Colonic mucosa (tissue), 4 donors: ENCODE measurements at regions not wholly inside any gene's neighbourhood (a gene's known extent, or its start where the extent isn't known, plus 50 kb on each side); places are given as distances from the start of the nearest gene placed in this dataset.
"Not testable (repeated sequence)": the region's sequence is repeated elsewhere in the genome, so short reads cannot be mapped to it uniquely, and the experiment has no call there.

Source experiments
- DNase-seq: peaks from one replicate; pipeline ENCODE4 v3.0.0-alpha.2; 2020
- H3K27ac ChIP-seq: fragments of 200-600 bp; one replicate; pipeline ENCODE4 v1.8.0; 2021
- H3K27me3 ChIP-seq: fragments of 200-600 bp; one replicate; pipeline ENCODE4 v1.8.0; 2021
- H3K36me3 ChIP-seq: fragments of 200-600 bp; one replicate; pipeline ENCODE4 v1.8.0; 2021
- H3K4me1 ChIP-seq: fragments of 200-600 bp; one replicate; pipeline ENCODE4 v1.8.0; 2021; ENCODE audit warnings: mild to moderate bottlenecking
- H3K4me3 ChIP-seq: fragments of 200-600 bp; one replicate; pipeline ENCODE4 v1.8.0; 2021
- H3K9ac ChIP-seq, 2 donors: one replicate each; pipeline ENCODE4 v1.7.0; 2013; ENCODE audit warnings: control low read depth in 2 of 2, low read depth in 2 of 2, low read length in 2 of 2
- H3K9me3 ChIP-seq: fragments of 200-600 bp; one replicate; pipeline ENCODE4 v1.8.0; 2021
- intact Hi-C: fragments of 100-400 bp; cut with DNase I; formaldehyde crosslinking; loops from one replicate; pipeline ENCODE4 v1.14.1; 2022
- TF ChIP-seq, protein P1 (sequence below): fragments of 200-600 bp; IDR thresholded peaks from one replicate; pipeline ENCODE4 v1.8.0; 2022; ENCODE audit warnings: antibody characterized with exemption, mild to moderate bottlenecking
- donor health status: healthy.
- donor health status: DM: no; HTN: no; CAD: no.
- donor health status: DM: no; HTN: no; CAD: no.

DNA sequence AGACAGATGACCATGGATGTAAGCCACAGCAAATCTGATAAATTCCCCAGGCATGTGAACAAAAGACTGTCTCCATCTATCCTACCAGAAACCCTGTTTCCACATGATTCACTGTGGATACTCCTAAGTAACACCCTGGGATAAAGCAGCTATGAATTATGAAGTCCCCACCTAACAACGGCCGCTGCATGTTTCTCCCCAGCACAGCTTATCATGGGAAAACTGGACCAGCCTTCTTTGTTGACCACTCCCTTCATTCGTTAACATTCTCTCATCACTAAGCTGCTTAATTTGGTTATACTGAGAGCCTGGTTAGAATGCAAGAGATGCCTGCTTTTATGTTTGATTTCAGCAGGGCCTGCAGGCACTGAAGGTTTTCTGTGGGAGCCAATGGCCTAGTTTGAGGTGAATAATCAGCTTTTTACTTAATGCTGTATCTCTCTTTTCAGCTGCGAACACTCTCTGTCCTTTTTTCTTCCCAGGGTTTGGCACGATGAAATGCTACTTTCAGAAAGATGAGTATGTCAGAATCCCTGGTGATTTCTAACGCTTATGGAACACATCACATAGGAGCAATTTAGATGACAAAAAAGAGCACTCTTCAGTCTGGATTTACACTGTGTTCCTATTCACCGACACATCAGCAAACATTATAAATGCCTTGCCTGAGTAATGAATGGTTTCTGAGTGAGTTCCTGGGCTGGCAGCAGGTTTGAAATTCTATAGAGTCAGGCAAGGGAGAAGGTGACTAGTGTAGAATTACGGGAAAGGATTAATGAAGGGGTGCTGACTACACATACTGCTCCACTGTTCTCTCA is 318.4 kb upstream of the ZNF608 start:
- DNase-seq: no peak
- intact Hi-C loops: no loop called here
- H3K27ac ChIP-seq: no peak overlapping the region

GRCh38 chr5:125065741-125066140 is 319.3 kb upstream of the ZNF608 start:
- Histone ChIP-seq H3K36me3 (no peaks in the 10 kb centered on the region), H3K27ac (no peak overlapping the region), H3K9me3 (no peaks in the 10 kb centered on the region), H3K4me1 (no peaks in the 10 kb centered on the region), H3K4me3 (no peak overlapping the region), H3K9ac (no peak overlapping the region), H3K27me3 (no peaks in the 10 kb centered on the region)
- intact Hi-C loops: no loop called here
- DNase-seq: no peak
- TF ChIP-seq, protein P1, sequence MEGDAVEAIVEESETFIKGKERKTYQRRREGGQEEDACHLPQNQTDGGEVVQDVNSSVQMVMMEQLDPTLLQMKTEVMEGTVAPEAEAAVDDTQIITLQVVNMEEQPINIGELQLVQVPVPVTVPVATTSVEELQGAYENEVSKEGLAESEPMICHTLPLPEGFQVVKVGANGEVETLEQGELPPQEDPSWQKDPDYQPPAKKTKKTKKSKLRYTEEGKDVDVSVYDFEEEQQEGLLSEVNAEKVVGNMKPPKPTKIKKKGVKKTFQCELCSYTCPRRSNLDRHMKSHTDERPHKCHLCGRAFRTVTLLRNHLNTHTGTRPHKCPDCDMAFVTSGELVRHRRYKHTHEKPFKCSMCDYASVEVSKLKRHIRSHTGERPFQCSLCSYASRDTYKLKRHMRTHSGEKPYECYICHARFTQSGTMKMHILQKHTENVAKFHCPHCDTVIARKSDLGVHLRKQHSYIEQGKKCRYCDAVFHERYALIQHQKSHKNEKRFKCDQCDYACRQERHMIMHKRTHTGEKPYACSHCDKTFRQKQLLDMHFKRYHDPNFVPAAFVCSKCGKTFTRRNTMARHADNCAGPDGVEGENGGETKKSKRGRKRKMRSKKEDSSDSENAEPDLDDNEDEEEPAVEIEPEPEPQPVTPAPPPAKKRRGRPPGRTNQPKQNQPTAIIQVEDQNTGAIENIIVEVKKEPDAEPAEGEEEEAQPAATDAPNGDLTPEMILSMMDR: no peak

More for the DNA sequence above, 318.4 kb upstream of the ZNF608 start:
- no peaks in the 10 kb centered on the region for H3K9me3 ChIP-seq
- no peak overlapping the region for H3K9ac ChIP-seq
- no peaks in the 10 kb centered on the region for H3K36me3 ChIP-seq
- H3K4me1 ChIP-seq: no peaks in the 10 kb centered on the region
- TF ChIP-seq, protein P1: no peak
- no peak overlapping the region for H3K4me3 ChIP-seq
- no peaks in the 10 kb centered on the region for H3K27me3 ChIP-seq

DNA sequence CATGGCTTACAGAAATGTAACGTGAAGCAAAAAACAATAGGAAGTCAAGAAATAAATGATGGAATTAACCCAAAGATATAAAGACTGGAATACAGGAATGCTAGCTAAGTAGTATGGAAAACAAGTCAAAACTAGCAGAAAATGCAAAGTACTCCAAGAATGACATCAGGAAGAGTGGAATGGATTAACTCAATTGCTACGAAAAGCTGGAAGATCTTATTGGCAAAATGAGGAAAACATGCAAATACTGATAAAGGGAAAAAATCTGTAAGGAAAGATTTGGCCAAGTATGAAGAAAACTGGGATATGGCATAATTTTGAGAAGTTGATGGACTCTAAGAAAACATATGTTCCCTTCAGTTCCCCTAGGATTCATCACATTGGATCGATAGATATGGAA is 324.5 kb upstream of the ZNF608 start:
- DNase-seq: no peak
- Histone ChIP-seq H3K9me3 (no peaks in the 10 kb centered on the region), H3K4me3 (no peak overlapping the region), H3K36me3 (no peaks in the 10 kb centered on the region), H3K9ac (no peak overlapping the region), H3K4me1 (no peaks in the 10 kb centered on the region), H3K27ac (no peak overlapping the region), H3K27me3 (no peaks in the 10 kb centered on the region)
- intact Hi-C loops: no loop called here
- TF ChIP-seq, protein P1: no peak

GRCh38 chr5:125073090-125073489 is 326.7 kb upstream of the ZNF608 start:
- intact Hi-C loops: no loop called here
- Histone ChIP-seq H3K36me3 (no peaks in the 10 kb centered on the region), H3K27ac (no peak overlapping the region), H3K4me1 (no peaks in the 10 kb centered on the region), H3K4me3 (no peak overlapping the region), H3K9ac (no peak overlapping the region), H3K9me3 (no peaks in the 10 kb centered on the region), H3K27me3 (no peaks in the 10 kb centered on the region)
- TF ChIP-seq, protein P1: no peak
- DNase-seq: no peak

DNA sequence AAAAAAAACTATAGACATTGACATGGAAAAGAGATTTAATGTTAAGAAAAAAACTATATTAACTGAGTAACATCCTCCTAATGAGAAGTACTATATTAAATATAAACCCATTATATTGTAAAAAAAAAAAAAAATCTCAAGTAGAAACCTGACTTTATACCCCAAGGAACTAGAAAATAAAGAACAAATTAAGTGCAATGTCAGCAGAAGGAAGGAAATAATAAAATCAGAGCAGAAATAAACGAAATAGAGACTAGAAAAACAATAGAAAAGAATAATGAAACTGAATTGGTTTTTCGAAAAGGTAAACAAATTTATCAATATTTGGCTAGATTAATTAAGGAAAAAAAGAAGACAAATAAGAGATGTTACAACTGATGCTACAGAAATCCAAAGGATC is 329.1 kb upstream of the ZNF608 start:
- Histone ChIP-seq H3K4me1 (no peaks in the 10 kb centered on the region), H3K27me3 (no peaks in the 10 kb centered on the region), H3K36me3 (no peaks in the 10 kb centered on the region), H3K9ac (no peak overlapping the region), H3K27ac (no peak overlapping the region), H3K9me3 (no peaks in the 10 kb centered on the region), H3K4me3 (no peak overlapping the region)
- TF ChIP-seq, protein P1: no peak
- no peak for DNase-seq
- intact Hi-C loops: no loop called here

GRCh38 chr5:125079028-125079427 is 332.6 kb upstream of the ZNF608 start:
- H3K27ac ChIP-seq, intact Hi-C loops, H3K4me1 ChIP-seq: not testable (repeated sequence)

More at GRCh38 chr5:125079028-125079427, 332.6 kb upstream of the ZNF608 start:
- not testable (repeated sequence) for H3K36me3 ChIP-seq, H3K9me3 ChIP-seq, H3K4me3 ChIP-seq, DNase-seq, H3K27me3 ChIP-seq, H3K9ac ChIP-seq
